GM19467 (cell line): ENCODE measurements at regions not wholly inside any gene's neighbourhood (a gene's known extent, or its start where the extent isn't known, plus 50 kb on each side); places are given as distances from the start of the nearest gene placed in this dataset.
"Not testable (repeated sequence)": the region's sequence is repeated elsewhere in the genome, so short reads cannot be mapped to it uniquely, and the experiment has no call there.

ENCODE experiments used
- ATAC-seq: cut with Tn5 transposase; IDR thresholded peaks from one replicate; pipeline ENCODE4 v1.9.1; 2021; ENCODE audit warnings: mild to moderate bottlenecking, moderate library complexity; ENCODE audit not compliant: unreplicated experiment

DNA sequence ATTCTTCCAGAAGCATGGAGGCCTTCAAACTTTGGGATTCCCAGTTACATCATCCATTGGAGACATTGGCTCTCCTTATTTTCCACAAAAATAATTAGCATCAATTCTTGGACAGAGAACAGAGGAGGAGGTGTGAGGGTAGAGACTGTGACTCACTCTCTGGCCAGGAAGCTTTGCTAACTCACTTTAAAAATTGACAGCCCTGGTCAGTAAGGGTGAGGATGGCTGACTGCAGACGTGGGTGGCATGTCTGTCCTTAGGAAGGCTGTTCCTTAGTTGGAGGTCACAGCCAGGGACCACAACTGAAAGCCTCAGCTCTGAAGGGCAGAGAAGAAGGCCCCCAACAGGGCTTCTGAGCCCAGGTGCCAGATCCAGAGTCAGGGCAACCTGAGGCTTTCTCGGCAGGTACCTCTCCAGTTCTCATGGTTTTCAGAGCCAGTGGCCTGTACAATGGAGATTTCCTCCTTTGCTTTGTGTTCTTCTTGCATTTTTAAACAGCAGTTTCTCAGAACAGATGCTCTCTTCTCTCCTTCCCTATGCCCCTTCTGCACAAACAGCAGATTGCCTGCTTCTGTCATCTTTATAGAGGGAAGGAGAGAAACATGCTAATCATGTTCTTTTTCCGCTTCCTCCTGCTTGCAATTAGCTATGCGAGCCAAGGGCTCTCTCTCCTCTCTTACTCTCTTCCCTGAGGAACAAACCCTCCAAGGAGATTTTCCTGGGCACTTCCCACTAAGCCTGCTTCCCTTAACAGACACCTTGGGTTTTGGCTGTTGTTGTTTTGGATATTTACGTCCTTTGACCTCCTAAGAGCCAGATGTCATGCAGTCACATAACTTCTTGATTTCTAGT lies 92.5 kb upstream of the ZNF366 start:
- no peak for ATAC-seq

DNA sequence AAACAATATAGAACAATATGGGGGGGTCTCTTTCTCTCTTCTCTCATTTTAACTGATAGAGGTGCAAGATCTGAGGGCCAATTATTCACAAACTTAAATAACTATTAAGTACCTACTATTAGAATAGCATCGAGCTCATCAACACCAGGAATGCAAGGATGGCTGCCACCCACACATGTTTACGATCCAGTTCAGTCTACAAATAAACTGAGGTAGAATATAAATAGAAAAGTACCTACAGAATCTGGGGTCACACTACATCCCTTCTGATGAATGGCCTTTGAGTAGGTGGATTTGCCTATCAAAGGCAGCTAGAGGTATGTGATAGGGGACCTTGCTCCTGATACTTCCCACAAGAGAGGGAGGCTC lies 91.8 kb upstream of the ZNF366 start:
- no peak for ATAC-seq

DNA sequence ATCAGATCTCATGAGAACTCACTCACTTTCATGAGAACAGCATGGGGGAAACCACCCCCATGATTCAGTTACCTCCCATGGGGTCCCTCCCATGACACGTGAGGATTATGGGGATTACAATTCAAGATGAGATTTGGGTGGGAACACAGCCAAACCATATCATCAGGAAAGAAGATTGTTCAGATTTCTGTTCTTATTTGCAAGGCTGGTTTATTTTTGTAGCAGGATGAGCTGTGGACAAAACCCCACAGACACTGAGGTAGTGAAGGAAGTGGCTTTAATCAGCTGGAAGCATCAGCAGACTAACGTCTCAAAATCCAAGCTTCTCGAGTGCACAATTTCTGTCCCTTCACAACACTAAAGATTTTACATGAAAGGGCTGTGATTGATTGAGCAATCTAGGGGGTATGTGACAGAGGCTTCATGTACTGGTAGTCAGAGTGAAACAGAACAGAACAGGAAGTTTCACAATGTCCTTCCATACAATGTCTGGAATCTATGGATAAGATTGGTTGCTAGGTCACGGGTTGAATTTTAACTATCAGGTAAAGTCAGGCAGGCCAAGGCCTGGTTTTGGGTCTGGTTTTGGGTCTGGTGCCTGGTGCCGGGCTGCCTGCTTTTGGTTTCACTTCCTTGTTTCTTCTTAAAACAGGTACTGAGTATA lies 91.3 kb upstream of the ZNF366 start:
- ATAC-seq, result no peak

DNA sequence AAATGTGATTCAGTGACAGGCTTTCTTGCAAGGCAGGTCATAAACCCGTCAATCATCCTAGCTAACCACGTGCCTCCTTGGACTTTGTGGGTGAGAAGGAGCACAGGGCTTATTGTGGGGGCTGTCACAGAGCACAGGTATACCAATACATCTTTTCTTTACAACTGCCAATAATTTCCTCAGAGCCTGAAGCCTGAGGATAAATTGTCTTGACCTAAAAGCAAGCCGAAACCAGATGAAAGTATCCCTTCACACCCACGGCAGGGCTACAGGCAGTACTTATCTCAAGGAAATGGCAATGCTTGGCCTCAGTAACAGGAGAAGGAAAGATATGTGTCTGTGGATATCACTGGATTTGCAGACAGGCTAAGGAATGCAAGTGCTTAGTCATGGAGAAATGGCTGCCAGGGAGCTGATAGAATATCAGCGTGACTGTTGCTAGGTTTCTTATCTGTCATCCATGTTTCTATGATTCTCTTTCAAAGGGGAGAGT lies 90.3 kb upstream of the ZNF366 start:
- ATAC-seq, result no peak

DNA sequence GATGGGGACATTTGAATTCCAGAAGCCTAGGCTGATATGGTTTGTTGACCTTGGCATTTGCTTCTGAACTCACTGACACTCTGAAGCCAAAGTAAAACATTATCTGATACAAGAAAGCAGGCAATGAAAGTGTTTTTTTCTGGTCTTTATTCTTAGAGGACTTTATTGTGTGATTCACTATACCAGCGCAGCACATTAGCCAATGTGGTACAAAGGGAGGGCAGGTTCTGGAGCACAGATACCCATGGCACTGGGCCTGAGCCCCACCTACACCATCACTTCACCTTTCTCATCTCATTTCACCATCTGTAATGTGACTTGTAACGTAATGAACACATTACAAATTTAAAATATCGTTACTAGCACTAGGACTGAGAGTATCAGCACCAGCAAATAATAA lies 89.7 kb upstream of the ZNF366 start:
- no peak for ATAC-seq

DNA sequence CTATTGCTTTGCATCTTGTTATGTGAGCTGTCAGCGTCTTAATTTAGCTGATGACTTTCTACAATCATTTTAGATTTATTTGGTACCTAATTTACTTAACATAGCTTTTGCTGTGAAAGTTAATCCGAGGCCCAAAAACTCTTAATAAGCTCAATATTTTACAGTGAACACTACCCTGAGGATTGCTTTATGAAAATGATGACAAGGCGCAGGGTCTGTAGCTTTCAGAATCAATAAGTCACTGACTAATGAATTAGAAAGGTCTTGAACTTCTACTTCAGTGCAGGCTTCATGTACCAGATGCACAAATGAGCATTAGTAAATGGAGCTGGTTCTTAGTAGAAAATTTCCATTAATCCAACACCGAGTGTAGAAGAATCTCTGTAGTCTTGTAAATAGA lies 81.4 kb upstream of the ZNF366 start:
- ATAC-seq, result no peak

DNA sequence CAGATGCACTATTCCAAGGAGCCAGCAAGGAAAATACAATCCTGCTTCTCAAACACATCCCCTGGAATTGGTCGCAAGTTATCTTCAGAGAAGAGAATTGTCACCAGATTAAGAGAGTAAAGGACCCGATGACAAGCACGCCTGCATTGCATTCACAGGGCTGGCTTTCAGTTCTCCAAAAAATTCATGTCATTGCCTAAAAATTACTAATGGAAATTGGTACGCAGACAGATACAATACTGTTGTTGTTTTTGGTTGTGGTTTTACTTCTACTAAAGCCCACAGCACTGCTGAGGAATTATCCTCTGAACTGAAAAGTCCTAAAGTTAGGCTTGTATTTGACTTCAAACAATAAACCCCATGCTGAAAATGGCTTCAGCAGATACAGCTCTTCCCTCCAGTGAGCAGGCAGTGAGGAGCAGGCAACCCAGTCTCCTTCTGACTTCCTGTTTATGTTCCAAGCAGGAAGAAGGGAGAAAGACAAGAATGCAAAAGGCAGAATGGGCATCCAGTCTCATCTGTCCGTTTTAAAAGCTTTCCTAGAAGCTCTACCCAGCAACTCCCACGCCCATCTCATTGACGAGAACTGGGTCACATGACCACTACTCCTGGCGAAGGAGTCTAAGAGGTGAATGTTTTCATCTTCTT lies 80.6 kb upstream of the ZNF366 start:
- no peak for ATAC-seq

DNA sequence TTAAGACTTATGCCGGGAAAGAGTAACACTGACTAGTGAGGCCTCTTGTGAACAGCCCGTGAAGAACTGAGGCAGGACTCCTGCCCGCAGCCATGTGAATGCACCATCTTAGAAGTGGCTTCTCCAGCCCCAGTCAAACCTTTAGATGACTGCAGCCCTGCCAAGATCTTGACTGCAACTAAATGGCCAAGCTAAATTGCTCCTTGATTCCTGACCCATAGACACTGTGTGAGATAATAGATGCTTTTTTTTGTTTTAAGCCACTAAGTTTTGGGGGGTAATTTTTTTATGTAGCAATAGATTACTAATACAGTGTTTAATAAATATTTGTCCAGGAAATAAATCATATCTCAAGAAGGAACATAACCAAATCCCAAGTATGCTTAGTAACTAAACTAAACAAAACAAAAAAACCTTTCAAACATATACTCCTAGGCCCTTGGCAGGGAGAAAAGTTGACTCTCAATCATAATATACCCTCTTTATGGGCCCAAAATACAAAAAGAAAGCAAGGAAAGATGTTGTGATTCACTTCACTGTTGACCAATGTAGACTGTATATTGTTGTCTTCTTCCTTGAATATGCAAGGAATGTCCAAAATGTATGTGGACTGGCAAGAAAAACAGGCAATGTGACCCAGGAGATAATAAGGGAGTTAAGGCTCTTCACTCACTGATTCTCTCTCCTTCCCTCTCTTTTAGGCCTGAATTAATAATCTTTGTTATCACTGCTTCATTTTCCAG lies 79.7 kb upstream of the ZNF366 start:
- no peak for ATAC-seq

DNA sequence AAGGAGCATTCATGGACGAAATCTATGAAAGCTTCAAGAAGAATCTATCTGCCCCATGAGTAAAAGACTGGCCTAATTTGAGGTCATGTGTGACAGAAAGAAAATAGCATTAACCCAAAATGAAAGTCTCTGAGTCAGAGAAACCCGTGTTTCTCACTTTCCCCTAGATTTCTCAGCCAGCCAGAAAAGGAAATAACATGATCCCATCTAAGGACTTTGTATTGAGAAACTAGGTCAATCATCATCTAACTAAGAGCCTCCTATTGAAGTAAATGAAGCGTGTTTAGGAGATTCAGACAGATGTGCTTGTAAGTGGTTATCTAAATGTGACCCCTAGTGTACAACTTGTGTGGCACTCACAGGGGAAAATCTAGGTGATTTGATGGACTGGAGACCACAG lies 77.3 kb upstream of the ZNF366 start:
- ATAC-seq, result peak; percentile 79

DNA sequence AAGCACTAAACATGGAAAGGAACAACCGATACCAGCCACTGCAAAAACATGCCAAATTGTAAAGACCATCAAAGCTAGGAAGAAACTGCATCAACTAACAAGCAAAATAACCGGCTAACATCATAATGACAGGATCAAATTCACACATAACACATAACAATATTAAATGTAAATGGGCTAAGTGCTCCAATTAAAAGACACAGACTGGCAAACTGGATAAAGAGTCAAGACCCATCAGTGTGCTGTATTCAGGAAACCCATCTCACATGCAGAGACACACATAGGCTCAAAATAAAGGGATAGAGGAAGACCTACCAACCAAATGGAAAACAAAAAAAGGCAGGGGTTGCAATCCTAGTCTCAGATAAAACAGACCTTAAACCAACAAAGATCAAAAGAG lies 72.1 kb upstream of the ZNF366 start:
- ATAC-seq, result not testable (repeated sequence)

DNA sequence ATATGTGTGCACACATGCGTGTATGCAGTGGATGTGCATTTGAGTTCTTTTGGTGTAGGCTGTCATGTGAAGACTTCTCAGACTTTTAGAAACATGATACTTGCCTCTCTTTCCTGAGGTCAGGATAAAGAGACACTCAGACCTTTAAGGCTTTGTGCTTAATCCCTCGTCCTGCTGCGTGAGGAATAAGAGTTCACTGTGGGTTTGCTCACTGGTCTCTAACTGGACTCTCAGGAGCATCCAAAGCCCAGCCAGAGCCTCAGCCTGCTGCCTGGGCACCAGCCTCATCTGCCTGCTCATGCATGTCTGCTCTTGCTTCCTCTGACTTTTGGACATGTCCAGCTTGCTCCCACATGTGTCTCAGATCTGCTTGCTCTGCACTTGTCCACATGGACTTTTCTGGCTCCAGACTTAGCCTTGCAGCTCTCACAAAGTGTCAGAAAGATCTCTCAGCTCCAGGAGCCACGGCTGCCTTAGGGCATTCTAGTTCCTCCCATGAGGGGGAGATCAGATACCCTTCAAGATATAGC lies 65.1 kb upstream of the ZNF366 start:
- no peak for ATAC-seq

DNA sequence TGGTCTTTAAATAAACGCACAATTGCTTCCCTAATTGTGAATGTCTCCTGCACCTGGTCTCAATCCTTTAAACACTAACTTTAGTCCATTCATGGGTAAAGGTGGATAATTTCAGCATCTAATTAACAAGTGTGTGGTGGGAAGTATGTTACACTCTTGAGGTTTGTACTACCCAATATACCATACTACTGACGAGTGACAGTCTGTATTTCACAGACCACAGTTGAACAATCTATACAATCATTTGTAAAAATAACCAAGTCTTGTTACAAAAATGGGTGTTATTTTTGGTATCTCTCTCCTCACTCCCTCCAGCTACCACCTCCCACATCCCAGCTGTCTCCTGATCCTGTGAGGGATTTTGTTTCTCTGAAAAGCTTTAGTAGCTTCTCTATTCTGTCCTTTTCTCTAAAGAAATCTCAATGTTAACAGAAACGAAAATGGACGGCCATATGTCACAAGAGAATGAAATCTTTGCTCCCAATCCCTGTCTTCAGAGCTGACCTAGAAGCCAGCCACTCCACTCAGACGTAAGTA lies 62.3 kb upstream of the ZNF366 start:
- ATAC-seq, result no peak

DNA sequence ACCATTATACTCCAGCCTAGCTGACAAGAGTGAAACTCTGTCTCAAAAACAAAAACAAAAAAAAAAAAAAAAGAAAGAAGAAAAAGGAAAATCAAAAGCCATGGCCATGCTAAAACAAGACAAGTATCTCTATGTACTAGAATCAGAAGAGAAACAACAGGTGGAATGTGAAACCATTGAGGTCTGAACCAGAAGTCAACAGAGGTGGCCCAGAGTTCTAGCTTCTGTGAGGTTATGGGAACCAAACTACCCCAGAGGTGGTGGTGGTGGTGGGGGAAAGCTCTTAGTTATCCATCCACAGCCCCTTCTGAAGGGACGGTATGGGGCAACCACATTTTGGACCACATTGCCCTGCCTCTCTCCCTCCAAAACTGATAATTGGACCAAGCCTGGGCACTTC lies 59.5 kb upstream of the ZNF366 start:
- ATAC-seq, result no peak

DNA sequence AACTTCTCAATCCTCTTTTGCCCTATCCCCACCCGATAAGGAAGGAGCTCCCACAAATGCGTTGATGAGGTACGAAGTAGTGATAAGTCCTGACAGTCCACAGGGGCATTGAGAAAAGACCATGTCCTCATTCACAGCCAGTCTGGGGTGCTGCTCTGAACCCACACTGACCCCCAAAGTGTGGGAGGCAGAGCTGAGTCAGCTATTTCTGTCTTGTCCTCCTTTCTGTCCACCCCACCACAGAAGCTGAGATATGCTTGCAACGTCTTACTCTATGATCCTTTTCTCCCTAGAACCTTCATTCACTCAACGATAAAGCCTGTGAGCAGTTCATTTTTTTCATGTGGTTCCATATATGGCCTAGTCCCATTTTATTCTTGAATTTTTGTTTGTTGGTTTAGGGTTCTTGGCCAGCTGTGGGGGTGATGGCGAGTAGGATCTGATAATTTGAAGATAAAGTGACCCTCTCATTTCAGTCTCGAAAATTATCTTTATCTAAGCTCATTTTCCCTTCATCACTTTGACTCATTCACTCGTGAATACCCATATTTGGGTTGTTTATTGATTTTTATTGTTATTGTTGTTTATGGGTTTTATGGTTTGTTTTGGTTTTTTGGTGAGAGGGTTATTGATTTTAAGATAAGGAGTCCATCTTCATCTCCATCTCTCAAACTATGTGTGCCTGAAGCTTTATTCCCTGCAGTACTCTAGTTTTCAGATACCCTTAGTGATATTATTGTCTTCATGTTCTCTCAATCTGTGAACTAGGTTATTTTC lies 58.5 kb upstream of the ZNF366 start:
- ATAC-seq, result no peak

DNA sequence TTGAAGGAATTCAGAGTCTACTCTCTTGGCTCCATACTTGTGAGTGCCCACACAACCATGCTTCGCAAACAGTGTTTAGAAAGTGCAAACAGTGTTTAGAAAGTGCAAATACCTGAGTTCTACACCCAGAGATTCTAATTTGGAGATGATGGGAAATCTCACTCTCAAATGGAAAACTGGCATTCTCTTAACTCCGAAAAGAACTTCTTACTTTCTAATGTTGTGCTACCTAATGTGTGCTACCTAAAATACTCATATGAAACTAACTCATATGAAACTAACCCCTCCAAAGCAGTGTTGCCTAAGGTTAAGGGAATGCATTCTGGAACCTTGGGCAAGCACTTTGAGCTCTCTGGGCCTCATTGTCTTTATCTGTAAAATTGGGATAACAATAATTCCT lies 55.5 kb upstream of the ZNF366 start:
- ATAC-seq, result no peak

DNA sequence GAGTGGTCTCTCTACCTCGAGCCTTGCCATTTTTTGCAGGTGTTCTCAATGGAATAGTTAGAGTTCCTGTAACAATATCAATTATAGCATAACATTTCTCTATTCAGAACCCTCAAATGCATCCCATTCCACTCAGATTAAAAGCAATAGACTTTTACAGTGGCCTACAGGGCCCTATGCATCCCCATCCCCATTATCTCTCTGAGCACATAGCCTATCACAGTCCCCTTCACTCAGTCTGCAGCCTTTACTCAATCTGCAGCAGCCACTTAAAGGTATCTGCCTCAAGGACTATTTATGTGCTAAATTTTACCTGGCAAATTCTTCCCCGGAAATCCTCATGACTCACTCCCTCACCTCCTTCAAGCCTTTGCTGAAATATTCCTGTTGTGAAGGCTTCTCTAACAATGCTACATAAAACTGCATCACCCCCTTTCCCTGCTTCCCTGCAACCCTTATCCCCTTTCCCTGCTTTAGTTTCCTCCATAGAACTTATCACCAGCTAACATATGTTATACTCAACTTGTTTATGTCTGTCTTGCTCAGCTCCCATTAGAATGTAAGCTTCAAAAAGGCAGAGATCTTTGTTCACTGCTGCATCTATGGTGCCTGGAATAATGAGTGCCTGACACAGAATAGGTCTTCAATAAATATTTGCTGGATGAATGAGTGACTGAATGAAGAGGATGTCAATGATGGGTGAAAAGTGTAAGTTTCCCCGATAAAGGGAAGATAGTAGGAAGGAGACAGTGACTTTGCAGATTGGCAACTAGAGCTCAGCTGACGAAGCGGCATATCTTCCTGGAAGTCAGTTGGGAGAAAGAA lies 54.1 kb upstream of the ZNF366 start:
- no peak for ATAC-seq

DNA sequence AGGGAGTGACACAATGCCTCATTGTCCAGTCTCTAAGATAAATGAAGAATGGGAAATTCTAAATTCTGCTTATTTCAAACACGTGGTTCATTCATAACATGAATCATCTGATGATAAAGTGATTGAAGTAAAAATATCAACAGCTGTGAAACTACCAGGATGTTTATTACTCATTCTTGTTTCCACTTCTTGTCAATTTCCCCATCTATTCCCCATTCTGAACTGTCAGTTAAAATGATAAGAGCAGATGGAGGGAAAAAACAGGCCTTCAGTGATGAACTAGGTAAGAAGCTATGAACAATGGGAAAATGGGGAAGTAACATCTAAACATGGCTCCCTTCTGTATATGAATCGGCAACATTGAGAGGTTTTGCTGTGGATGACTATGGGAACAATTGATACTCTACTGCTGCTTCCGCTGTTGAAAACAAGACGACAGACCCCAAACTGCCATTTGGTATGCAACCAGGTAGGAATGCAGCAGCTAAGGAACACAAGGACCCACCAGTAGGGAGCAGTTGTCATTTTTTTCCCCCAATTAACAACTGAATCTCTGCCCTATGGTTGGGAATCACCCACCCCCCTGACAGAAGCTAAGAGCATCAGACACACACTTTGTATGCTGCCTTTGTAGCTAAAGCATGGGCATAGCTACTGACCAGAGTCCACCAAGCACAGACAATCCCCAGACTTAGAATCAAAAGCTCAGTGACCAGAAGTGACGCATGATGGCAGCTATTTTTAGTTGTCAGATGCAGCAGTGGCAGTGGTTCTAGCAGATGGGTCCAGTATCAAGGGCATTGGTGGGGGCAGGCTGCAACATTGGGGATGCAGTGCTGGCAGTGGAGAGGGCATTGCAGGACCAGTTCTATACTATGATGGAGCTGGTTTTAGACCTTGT lies 52.9 kb upstream of the ZNF366 start:
- no peak for ATAC-seq

DNA sequence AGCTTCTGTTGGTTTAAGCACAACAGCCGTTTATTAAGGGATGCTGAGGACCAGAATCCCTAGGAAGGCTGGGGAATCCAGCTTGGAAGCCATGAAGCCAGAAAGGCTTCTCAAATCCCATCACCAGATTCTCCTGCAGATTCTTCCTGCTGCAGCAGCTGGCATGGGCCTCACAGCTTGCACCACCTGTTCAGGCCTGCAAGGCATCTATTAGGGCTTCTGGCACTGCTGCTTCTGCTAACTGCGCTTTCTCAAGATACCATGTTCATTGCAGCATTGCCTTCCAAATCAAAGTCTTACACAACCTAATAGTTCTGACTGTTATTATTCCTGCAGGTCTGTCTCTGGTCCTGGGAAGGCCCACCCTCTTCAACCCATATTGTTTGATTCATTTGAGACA lies 51.2 kb upstream of the ZNF366 start:
- ATAC-seq, result no peak
